Activated T-helper 17 cell treated with anti-CD3 and anti-CD28 coated beads, Interleukin-2, amount 50 U/mL, for 72 hours (primary cell): ENCODE measurements at regions not wholly inside any gene's neighbourhood (a gene's known extent, or its start where the extent isn't known, plus 50 kb on each side); places are given as distances from the start of the nearest gene placed in this dataset.

Source experiments
- ATAC-seq: fragments of 150-1000 bp; cut with Tn5 transposase; replicated peaks from 2 replicates; pipeline ENCODE4 v1.10.0; 2021; ENCODE audit warnings: mild to moderate bottlenecking, moderate library complexity
- H3K27ac Mint-ChIP-seq: one replicate; pipeline ENCODE4 v1.8.0; 2022; ENCODE audit warnings: mixed read lengths
- H3K27me3 Mint-ChIP-seq: one replicate; pipeline ENCODE4 v1.8.0; 2022; ENCODE audit warnings: mixed read lengths
- H3K36me3 Mint-ChIP-seq: one replicate; pipeline ENCODE4 v1.8.0; 2022; ENCODE audit warnings: low read depth, mild to moderate bottlenecking, mixed read lengths
- H3K4me1 Mint-ChIP-seq: one replicate; pipeline ENCODE4 v1.8.0; 2022; ENCODE audit warnings: mixed read lengths
- H3K4me3 Mint-ChIP-seq: one replicate; pipeline ENCODE4 v1.8.0; 2022; ENCODE audit warnings: mild to moderate bottlenecking, mixed read lengths
- H3K9me3 Mint-ChIP-seq: one replicate; pipeline ENCODE4 v1.8.0; 2022; ENCODE audit warnings: mixed read lengths

DNA sequence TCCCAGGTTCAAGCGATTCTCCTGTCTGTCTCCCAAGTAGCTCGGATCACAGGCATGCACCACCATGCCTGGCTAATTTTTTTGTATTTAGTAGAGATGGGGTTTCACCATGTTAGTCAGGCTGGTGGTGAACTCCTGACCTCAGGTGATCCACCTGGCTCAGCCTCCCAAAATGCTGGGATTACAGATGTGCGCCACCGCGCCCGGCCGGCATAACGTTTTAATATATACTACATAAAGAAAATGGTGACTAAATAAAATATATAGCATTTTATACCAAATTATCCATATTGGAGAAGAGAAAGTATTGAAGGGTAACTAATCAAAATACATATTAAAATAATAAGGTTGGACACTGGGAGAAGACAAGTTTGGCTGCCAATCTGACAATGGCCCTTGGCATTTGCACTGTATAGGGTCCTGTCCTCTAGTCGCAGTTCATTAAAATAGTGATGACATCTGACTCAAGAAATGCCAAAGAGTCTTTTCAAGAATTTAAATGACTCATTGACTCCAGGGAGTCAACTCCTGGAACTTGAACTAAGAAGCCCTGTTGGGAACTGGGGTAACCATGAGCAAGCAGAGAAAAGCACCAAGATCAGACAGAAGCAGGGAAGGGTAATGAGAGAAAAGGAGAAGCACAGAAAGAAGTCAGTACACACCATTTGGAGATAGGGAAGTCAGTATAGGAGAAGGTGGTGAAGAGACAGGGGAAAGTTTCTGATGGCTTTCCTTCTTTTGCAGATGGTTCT lies 91.1 kb downstream of the CH25H start:
- peaks cover 33% of the 10 kb centered on the region for H3K27me3 Mint-ChIP-seq
- no peak overlapping the region for H3K27ac Mint-ChIP-seq
- no peaks in the 10 kb centered on the region for H3K36me3 Mint-ChIP-seq
- no peak for ATAC-seq
- H3K4me1 Mint-ChIP-seq = no peaks in the 10 kb centered on the region
- H3K9me3 Mint-ChIP-seq = no peaks in the 10 kb centered on the region
- no peak overlapping the region for H3K4me3 Mint-ChIP-seq

DNA sequence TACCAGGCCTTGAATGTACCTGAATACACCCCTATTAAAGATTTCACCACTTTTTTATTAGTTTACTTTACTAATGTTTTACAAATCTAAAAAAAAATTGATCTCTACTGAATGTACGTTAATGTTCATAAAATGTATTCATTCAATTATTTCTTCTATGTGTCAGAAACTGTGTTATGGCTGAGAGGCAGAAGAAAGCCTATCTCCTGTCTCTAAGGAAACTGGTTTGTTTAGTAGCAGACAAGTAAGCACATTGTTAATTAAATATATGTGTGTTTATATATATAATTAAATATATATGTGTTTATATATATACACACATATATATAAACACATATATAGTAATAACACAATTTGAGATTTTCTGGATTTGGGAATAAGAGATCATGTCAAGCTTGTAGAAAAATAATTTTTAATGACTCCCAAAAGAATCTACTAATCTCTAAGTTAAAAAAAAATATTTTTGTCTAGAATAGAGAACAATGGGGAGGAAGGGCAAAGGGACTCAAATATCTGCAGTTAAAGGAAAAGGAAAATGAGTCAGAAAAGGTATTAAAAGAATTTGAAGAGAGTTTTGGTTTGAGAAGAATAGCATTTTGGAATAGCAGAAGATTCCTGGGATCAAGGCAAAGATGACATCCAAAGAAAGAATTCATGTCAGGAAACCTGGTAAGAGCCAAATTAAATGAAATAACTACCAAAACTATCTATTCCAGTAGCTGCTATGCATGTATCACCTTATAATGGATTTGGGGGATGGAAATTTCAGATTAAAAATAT lies 92.1 kb downstream of the CH25H start:
- Mint-ChIP-seq H3K9me3 (no peaks in the 10 kb centered on the region), H3K27ac (no peak overlapping the region), H3K4me3 (no peak overlapping the region), H3K4me1 (no peaks in the 10 kb centered on the region), H3K27me3 (peaks cover 33% of the 10 kb centered on the region), H3K36me3 (no peaks in the 10 kb centered on the region)
- no peak for ATAC-seq

DNA sequence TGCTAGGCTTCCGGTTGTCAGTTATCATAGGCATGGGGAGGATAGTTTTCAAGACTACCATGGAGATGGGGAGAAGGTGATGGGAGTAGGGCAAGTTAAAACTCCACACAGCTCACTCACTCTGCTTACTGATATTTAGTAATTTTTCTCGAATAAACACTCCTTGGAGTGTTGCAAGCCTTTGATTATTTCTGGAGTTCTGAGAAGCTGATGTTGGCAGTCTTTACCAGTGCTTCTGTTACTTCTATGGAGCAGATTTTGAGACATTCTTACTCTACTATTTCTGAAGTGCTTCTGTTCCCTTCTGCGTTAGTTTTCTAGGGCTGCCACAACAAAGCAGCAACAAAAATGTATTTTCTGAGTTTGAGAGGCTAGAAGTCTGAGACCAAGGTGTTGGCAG lies 104.4 kb downstream of the CH25H start:
- Mint-ChIP-seq H3K4me1 (no peaks in the 10 kb centered on the region), H3K4me3 (no peak overlapping the region), H3K36me3 (no peaks in the 10 kb centered on the region), H3K9me3 (peaks cover 3% of the 10 kb centered on the region), H3K27me3 (no peaks in the 10 kb centered on the region), H3K27ac (no peak overlapping the region)
- ATAC-seq = no peak

DNA sequence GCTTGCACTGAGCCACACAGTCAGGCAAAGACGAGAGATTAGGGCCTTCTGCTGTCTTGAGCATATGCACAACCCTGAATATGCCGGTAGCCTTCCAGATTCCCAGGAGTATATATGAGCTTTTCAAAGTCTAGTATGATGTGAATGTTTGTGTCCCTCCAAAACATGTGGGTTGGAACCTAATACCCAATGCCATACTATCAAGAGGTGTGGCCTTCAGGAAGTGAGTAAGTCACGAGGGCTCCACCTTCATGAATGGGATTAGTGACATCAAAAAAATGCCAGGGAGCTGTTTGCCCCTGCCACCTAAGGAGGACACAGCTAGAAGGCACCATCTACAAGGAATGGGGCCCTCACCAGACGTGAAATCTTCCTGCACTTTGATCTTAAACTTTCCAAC lies 105.2 kb downstream of the CH25H start:
- H3K4me3 Mint-ChIP-seq = no peak overlapping the region
- H3K9me3 Mint-ChIP-seq = peaks cover 2% of the 10 kb centered on the region
- H3K27me3 Mint-ChIP-seq = no peaks in the 10 kb centered on the region
- no peak for ATAC-seq
- H3K4me1 Mint-ChIP-seq = no peaks in the 10 kb centered on the region
- H3K36me3 Mint-ChIP-seq = no peaks in the 10 kb centered on the region
- H3K27ac Mint-ChIP-seq = no peak overlapping the region

DNA sequence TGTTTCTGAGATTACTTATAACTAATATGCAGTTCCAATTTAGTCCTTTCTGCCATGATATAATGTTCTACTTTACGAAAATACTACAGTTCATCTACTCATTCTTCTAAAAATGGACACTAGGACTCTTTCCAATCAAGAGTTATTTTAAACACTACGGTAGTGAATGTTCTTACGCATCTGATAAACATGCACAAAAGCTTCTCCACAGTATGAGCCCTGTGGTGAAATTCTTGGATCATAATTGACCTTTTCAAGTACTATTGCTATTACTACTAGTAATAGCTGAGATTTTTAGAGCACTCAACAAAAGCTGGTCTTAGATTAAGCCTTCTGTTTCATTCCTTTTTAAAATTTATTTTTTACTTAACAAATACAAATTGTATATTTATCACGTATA lies 106.4 kb downstream of the CH25H start:
- Mint-ChIP-seq H3K9me3 (no peaks in the 10 kb centered on the region), H3K36me3 (no peaks in the 10 kb centered on the region), H3K27me3 (no peaks in the 10 kb centered on the region), H3K27ac (no peak overlapping the region), H3K4me3 (no peak overlapping the region), H3K4me1 (no peaks in the 10 kb centered on the region)
- no peak for ATAC-seq

DNA sequence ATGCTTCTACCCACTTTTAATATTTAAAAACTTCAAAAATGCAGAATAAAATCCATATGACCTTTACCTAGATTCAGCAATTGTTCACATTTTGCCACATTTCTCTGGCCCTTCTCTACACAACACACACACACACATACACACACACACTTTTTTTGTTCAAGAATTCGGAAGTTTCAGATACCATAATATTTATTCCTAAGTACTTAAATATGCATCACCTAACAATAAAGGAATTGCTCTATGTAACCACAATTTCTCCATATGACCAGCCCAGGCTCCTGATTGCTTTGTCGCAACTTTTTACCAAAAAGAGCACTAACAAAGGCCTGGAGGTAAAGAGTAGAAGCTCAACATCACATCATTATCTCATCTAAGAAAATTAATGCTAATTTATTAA lies 106.6 kb downstream of the FAS start:
- H3K4me3 Mint-ChIP-seq = no peak overlapping the region
- no peaks in the 10 kb centered on the region for H3K27me3 Mint-ChIP-seq
- no peak overlapping the region for H3K27ac Mint-ChIP-seq
- H3K9me3 Mint-ChIP-seq = no peaks in the 10 kb centered on the region
- ATAC-seq = no peak
- no peaks in the 10 kb centered on the region for H3K36me3 Mint-ChIP-seq
- no peaks in the 10 kb centered on the region for H3K4me1 Mint-ChIP-seq

DNA sequence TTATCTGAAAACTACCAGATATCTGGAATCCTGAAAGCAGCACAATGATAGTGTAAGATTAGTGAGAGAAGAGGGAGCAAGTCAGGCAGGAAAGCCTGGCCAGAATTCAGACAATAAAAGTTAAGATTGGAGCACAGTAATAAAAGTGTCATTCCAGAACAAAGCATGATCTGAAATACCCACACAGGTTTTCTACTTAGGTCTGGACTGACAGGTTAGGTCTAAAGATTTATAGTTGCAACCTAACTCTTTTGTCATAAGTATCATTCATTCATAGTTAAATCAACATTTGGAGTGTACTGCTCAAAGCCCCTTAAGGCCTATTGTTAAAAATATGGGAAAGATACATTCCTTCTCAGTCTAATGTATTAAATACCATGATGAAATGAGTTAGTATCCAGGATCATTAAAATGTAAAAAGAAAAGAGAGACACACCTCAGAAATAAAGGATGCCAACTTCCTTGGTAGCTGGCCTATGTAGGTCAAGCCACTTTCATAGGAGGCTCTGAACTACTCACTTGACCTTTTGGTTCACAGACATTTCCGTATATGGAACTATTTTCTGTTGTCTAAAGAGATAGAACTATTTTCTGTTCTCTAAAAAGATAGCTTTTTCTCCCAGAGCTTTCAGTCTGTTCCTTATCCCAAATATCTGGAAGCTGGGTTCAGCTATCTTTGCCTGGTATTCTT lies 105.2 kb downstream of the FAS start:
- Mint-ChIP-seq H3K27ac (no peak overlapping the region), H3K36me3 (no peaks in the 10 kb centered on the region), H3K4me3 (peak overlapping the region; percentile 9), H3K9me3 (no peaks in the 10 kb centered on the region), H3K4me1 (no peaks in the 10 kb centered on the region), H3K27me3 (no peaks in the 10 kb centered on the region)
- peak; percentile 68 for ATAC-seq

DNA sequence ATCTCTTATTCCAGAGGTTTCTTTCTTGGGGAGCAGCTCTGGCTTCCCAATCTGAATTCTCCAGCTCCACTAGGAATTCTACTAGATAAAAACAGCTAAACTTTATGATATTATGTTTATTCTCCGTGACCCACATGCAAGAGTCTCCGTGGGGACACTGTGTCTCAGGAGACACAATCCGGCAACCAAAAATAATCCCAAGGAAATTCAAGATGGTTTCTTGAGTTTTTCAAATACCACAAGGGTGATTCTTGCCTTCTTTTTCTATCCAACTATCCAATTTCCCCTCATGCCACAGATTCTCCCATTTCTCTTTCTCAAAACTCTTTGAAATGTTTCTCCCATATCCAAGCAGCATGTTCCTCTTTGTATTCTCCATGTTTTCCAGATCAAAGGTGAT lies 103.1 kb downstream of the FAS start:
- ATAC-seq = no peak
- Mint-ChIP-seq H3K4me3 (no peak overlapping the region), H3K27ac (no peak overlapping the region), H3K9me3 (no peaks in the 10 kb centered on the region), H3K4me1 (no peaks in the 10 kb centered on the region), H3K36me3 (no peaks in the 10 kb centered on the region), H3K27me3 (no peaks in the 10 kb centered on the region)

DNA sequence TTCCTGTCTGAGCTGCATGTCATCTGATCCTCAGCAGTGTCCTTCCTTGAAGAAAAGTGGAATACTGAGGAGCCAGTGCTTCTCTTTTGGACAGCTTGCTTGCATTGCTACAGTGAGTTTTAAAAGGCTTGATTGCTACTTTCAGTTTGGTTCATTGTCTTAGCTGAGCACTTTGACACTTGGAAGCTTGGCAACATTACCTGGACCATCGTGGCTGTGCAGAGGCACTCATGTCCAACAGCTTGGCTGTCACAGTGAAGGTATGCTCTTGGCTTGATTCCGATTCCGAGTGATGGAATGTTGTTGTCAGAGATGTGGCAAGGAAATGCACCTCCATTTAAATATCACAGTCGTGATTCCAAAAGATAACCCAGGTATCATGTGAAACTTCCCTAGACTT lies 102.4 kb downstream of the FAS start:
- ATAC-seq = no peak
- no peaks in the 10 kb centered on the region for H3K36me3 Mint-ChIP-seq
- no peak overlapping the region for H3K27ac Mint-ChIP-seq
- H3K4me1 Mint-ChIP-seq = no peaks in the 10 kb centered on the region
- H3K4me3 Mint-ChIP-seq = no peak overlapping the region
- H3K9me3 Mint-ChIP-seq = no peaks in the 10 kb centered on the region
- H3K27me3 Mint-ChIP-seq = no peaks in the 10 kb centered on the region

DNA sequence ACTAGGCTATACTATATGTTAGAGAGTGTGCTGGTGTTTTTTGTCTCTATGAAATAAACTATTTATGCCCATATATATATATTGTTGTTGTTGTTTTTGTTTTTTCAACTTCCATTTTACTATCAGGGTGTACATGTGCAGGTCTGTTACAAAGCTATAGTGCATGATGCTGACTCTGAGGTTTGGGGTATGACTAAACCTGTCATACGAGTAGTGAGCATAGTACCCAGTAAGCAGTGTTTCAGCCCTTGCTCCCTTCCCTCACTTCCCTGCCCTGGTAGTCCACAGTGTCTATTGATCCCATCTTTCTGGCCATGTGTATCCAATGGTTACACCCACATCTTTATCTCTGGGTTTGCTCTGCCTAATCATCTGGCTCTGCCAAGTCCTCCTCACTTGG lies 101.8 kb downstream of the FAS start:
- Mint-ChIP-seq H3K27me3 (no peaks in the 10 kb centered on the region), H3K4me3 (no peak overlapping the region), H3K27ac (no peak overlapping the region), H3K4me1 (peaks cover under 1% of the 10 kb centered on the region), H3K9me3 (no peaks in the 10 kb centered on the region), H3K36me3 (no peaks in the 10 kb centered on the region)
- ATAC-seq = peak; percentile 37

DNA sequence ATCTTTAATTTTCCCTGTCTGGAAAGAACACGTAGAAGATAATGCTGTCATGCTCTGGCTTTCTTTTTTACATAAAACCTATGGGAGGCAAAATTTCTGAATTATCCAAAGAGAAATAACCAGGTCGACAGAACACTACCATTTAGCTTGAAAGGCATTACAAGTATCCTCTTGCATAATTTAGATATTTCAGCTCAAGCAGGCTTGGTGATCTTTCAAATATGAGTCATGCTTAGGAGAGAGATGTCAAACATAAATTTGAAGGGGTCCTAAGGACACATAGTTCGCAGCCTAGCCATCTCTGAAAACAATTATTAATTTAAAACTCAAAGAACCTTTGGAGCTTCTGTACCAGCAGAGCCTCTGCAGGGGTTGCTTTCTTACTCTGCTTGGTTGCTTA lies 100.9 kb downstream of the FAS start:
- no peak overlapping the region for H3K4me3 Mint-ChIP-seq
- H3K27ac Mint-ChIP-seq = no peak overlapping the region

DNA sequence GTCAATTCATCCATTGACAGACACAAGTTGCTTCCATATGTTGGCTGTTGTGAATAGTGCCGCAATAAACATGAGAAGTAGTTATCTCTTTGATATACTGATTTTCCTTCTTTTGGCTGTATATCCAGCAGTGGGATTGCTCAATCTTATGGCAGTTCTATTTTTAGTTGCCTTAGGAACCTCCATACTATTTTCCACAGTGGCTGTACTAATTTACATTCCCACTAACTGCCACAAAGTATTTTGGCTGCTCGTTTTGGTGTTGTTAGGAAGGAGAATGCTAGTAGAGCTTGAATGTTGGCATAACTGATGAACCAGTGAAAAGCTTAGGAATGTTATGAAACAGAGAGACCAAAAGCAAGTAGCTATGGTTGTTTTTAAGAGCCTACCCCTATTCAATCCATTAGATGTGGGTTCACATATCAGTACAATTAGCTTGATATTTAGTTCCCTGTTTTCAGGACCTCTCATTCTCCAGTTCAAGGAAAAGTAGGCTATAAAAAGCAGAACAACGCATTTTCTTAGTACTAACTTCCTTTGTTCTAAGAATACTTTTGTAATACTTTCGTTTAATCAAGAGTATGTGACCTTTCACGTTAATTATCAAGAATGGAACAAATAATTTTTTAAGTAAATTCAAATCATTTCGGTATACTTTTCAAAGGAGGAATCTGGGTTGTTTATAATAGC lies 100.3 kb downstream of the FAS start:
- H3K9me3 Mint-ChIP-seq = no peaks in the 10 kb centered on the region
- H3K27ac Mint-ChIP-seq = no peak overlapping the region
- peaks cover 5% of the 10 kb centered on the region for H3K4me1 Mint-ChIP-seq
- no peaks in the 10 kb centered on the region for H3K36me3 Mint-ChIP-seq
- no peak overlapping the region for H3K4me3 Mint-ChIP-seq
- H3K27me3 Mint-ChIP-seq = no peaks in the 10 kb centered on the region
- ATAC-seq = no peak

More for the DNA sequence above, 100.9 kb downstream of the FAS start:
- H3K36me3 Mint-ChIP-seq = no peaks in the 10 kb centered on the region
- no peaks in the 10 kb centered on the region for H3K27me3 Mint-ChIP-seq
- ATAC-seq = no peak
- H3K9me3 Mint-ChIP-seq = no peaks in the 10 kb centered on the region
- H3K4me1 Mint-ChIP-seq = peaks cover 5% of the 10 kb centered on the region

DNA sequence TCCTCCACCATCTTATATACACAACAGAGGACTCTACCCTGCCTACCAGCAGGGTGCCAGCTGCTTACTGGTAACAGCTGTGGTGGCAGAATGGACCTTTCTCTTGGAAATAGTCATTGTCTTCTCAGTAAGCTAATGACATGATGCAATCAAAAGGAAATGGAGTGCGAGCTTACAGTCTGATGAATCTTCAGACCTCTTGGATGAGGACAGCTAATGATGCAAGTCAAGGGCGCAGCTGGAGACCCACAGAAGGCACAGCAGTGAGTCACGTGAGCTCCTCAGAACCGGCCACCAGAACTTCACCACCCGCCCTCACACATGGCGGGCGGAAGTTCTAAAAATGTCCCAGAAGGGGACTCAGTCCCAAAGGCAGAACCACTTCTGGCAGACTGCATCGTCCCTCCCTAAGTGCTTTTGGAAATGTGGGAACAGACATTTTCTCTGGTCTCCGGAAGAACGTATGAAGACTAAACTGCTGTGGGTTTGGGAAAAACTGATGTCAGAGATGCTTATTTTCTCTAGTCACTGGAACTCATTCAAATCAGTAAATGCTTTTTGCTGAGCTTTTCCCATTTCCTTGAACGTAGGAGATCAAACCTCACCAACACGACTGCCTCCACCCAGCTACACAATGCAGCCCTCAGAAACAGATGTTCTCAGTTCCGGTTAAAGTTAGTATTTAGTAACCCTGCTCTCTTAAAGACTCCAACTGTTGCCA lies 96.4 kb downstream of the FAS start:
- Mint-ChIP-seq H3K4me3 (no peak overlapping the region), H3K4me1 (peaks cover 5% of the 10 kb centered on the region), H3K36me3 (no peaks in the 10 kb centered on the region), H3K27me3 (no peaks in the 10 kb centered on the region), H3K27ac (no peak overlapping the region), H3K9me3 (no peaks in the 10 kb centered on the region)
- ATAC-seq = peak; percentile 31

DNA sequence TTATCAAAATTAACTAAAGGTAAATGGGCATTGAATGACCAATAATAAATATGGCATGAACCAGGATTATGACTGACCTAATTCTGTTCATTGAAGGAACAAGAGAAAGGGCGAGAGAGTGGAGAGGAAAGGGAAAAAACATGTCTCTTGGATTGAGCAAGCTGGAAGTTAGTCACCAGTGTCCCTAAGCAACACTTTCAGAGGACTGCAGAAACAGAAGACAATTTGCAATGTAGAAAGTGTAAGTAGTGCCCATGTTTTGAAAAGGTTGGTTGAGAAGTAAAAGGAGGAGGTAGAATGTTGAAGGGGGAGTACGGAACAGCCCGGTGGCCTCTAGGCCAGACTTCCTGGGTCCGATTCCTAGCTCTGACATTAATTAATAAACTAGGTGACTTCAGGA lies 94.6 kb downstream of the FAS start:
- Mint-ChIP-seq H3K27me3 (no peaks in the 10 kb centered on the region), H3K36me3 (no peaks in the 10 kb centered on the region), H3K4me3 (no peak overlapping the region), H3K27ac (no peak overlapping the region), H3K4me1 (peaks cover 5% of the 10 kb centered on the region), H3K9me3 (no peaks in the 10 kb centered on the region)
- ATAC-seq = no peak
